ENCODE measurements at regions not wholly inside any gene's neighbourhood (a gene's known extent, or its start where the extent isn't known, plus 50 kb on each side); places are given as distances from the start of the nearest gene placed in this dataset.

GRCh38 chr2:19218166-19218565, 140.3 kb downstream of the OSR1 start:
- H3K36me3 ChIP-seq, result no peaks in the 10 kb centered on the region
- no peaks in the 10 kb centered on the region for H3K27me3 ChIP-seq
- H3K4me3 ChIP-seq, result no peak overlapping the region
- no peak for ATAC-seq
- DNase-seq, result no peak
- intact Hi-C loops (cut with DNase I), result no loop called here
- 83 to 94% (median 89%) methylated on average over 2 of the region's 2 CpGs for WGBS, 4 donors
- no peaks in the 10 kb centered on the region for H3K9me3 ChIP-seq
- no peak for TF ChIP-seq CTCF (IDR thresholded peaks at IDR 0.05)
- TF ChIP-seq POLR2A (IDR thresholded peaks at IDR 0.05), result no peak
- H3K27ac ChIP-seq, result no peak overlapping the region
- H3K4me1 ChIP-seq, result peaks cover 0 to 3% (median 0%) of the 10 kb centered on the region in 12 donors

GRCh38 chr2:19216676-19217602, 141.5 kb downstream of the OSR1 start:
- TF ChIP-seq CTCF (IDR thresholded peaks at IDR 0.05) (no peak), POLR2A (IDR thresholded peaks at IDR 0.05) (no peak)
- 81 to 90% (median 89%) methylated on average over 2 of the region's 2 CpGs for WGBS, 4 donors
- ATAC-seq (no peak), DNase-seq (no peak)
- Histone ChIP-seq H3K4me3 (no peak overlapping the region), H3K27me3 (no peaks in the 10 kb centered on the region), H3K36me3 (no peaks in the 10 kb centered on the region), H3K27ac (no peak overlapping the region), H3K4me1 (peaks cover 0 to 3% (median 0%) of the 10 kb centered on the region in 12 donors), H3K9me3 (no peaks in the 10 kb centered on the region)
- intact Hi-C loops (cut with DNase I), result no loop called here

GRCh38 chr2:19216238-19216637, 142.2 kb downstream of the OSR1 start:
- Histone ChIP-seq H3K4me3 (no peak overlapping the region), H3K27me3 (no peaks in the 10 kb centered on the region), H3K4me1 (peaks cover 0 to 3% (median 0%) of the 10 kb centered on the region in 12 donors), H3K27ac (no peak overlapping the region), H3K9me3 (no peaks in the 10 kb centered on the region), H3K36me3 (no peaks in the 10 kb centered on the region)
- DNase-seq (no peak), ATAC-seq (no peak)
- WGBS, 4 donors, result 84 to 95% (median 89%) methylated on average over 2 of the region's 2 CpGs
- intact Hi-C loops (cut with DNase I), result no loop called here
- no peak for TF ChIP-seq POLR2A (IDR thresholded peaks at IDR 0.05)
- TF ChIP-seq CTCF (IDR thresholded peaks at IDR 0.05), result no peak

- peaks cover 0 to 3% (median 0%) of the 10 kb centered on the region in 12 donors for H3K4me1 ChIP-seq
- H3K27ac ChIP-seq, result no peak overlapping the region
- DNase-seq, result no peak
- no peaks in the 10 kb centered on the region for H3K36me3 ChIP-seq
- TF ChIP-seq CTCF (IDR thresholded peaks at IDR 0.05) (no peak), POLR2A (IDR thresholded peaks at IDR 0.05) (no peak)
- no peaks in the 10 kb centered on the region for H3K27me3 ChIP-seq
- no peaks in the 10 kb centered on the region for H3K9me3 ChIP-seq
- no peak for ATAC-seq
- WGBS, 4 donors, result 77 to 81% (median 81%) methylated on average over 5 of the region's 5 CpGs
- intact Hi-C loops (cut with DNase I), result no loop called here
- H3K4me3 ChIP-seq, result no peak overlapping the region
Measured at GRCh38 chr2:19214682-19215391, 143.6 kb downstream of the OSR1 start.

Measured in heart left ventricle (tissue), 16 donors.